GM19238 (cell line): ENCODE measurements at regions not wholly inside any gene's neighbourhood (a gene's known extent, or its start where the extent isn't known, plus 50 kb on each side); places are given as distances from the start of the nearest gene placed in this dataset.
"Not testable (repeated sequence)": the region's sequence is repeated elsewhere in the genome, so short reads cannot be mapped to it uniquely, and the experiment has no call there.

Experiments used
- DNase-seq: peaks from one replicate; pipeline ENCODE4 v3.0.0; 2011; ENCODE audit warnings: low spot score; ENCODE audit not compliant: insufficient read length

GRCh38 chr2:226580403-226580802 is 219.2 kb downstream of the IRS1 start:
- no peak for DNase-seq

GRCh38 chr2:226579519-226579918 is 220.1 kb downstream of the IRS1 start:
- DNase-seq: no peak

GRCh38 chr2:226578879-226579278 is 220.7 kb downstream of the IRS1 start:
- no peak for DNase-seq

- no peak for DNase-seq
Observed at GRCh38 chr2:226578373-226578772, 221.2 kb downstream of the IRS1 start.

- no peak for DNase-seq
Observed at GRCh38 chr2:226575928-226576327, 223.7 kb downstream of the IRS1 start.

- no peak for DNase-seq
Observed at GRCh38 chr2:226573158-226573557, 226.5 kb downstream of the IRS1 start.

- DNase-seq: no peak
Observed at GRCh38 chr2:226564667-226565066, 235.0 kb downstream of the IRS1 start.

- DNase-seq: no peak
Observed at GRCh38 chr2:226561962-226562361, 237.7 kb downstream of the IRS1 start.

GRCh38 chr2:226560325-226560724 is 239.3 kb downstream of the IRS1 start:
- no peak for DNase-seq

- no peak for DNase-seq
Observed at GRCh38 chr2:226559536-226559935, 240.1 kb downstream of the IRS1 start.

GRCh38 chr2:226558418-226558817 is 241.2 kb downstream of the IRS1 start:
- DNase-seq: no peak

- DNase-seq: no peak
Observed at GRCh38 chr2:226556050-226556449, 243.6 kb downstream of the IRS1 start.

GRCh38 chr2:226554701-226555100 is 244.9 kb downstream of the IRS1 start:
- no peak for DNase-seq

- DNase-seq: no peak
Observed at GRCh38 chr2:226553333-226553732, 246.3 kb downstream of the IRS1 start.

- no peak for DNase-seq
Observed at GRCh38 chr2:226552571-226553285, 246.9 kb downstream of the IRS1 start.

GRCh38 chr2:226551522-226552250 is 247.9 kb downstream of the IRS1 start:
- no peak for DNase-seq

- DNase-seq: no peak
Observed at GRCh38 chr2:226550801-226551200, 248.8 kb downstream of the IRS1 start.

GRCh38 chr2:226548732-226549131 is 250.9 kb downstream of the IRS1 start:
- DNase-seq: no peak

- no peak for DNase-seq
Observed at GRCh38 chr2:226544596-226545210, 254.9 kb downstream of the IRS1 start.

GRCh38 chr2:226540204-226540994 is 259.2 kb downstream of the IRS1 start:
- no peak for DNase-seq

- no peak for DNase-seq
Observed at GRCh38 chr2:226536410-226536809, 263.2 kb downstream of the IRS1 start.

- DNase-seq: not testable (repeated sequence)
Observed at GRCh38 chr2:226532976-226533375, 266.6 kb downstream of the IRS1 start.
